Endothelial cell of umbilical vein (primary cell): ENCODE measurements at regions not wholly inside any gene's neighbourhood (a gene's known extent, or its start where the extent isn't known, plus 50 kb on each side); places are given as distances from the start of the nearest gene placed in this dataset.

Experiments used
- CTCF ChIP-seq, 2 donors: IDR thresholded peaks; 1 replicate in 1 of 2; 2 replicates in 1 of 2; pipeline ENCODE4 v1.5.1; 2011; ENCODE audit warnings: low read length in 2 of 2, mild to moderate bottlenecking in 2 of 2, moderate library complexity in 2 of 2, control low read depth in 1 of 2, inconsistent platforms in 1 of 2, low read depth in 1 of 2; ENCODE audit not compliant: insufficient read depth in 1 of 2; ENCODE audit errors: extremely low read depth in 1 of 2
- EZH2 ChIP-seq: IDR thresholded peaks from 2 replicates; pipeline ENCODE4 v1.6.1; 2012; ENCODE audit warnings: borderline replicate concordance, low read depth, mild to moderate bottlenecking, moderate library complexity, low read length, inconsistent platforms; ENCODE audit not compliant: severe bottlenecking
- FOS ChIP-seq: IDR thresholded peaks from 2 replicates; pipeline ENCODE4 v1.6.1; 2011; ENCODE audit warnings: mild to moderate bottlenecking, low read length, moderate library complexity, borderline replicate concordance; ENCODE audit not compliant: insufficient read depth
- GATA2 ChIP-seq: IDR thresholded peaks from 2 replicates; pipeline ENCODE4 v1.7.0; 2011; ENCODE audit warnings: low read depth, mild to moderate bottlenecking, moderate library complexity, mixed read lengths, low read length; ENCODE audit not compliant: insufficient read length, insufficient read depth
- JUN ChIP-seq: IDR thresholded peaks from 2 replicates; pipeline ENCODE4 v1.6.1; 2011; ENCODE audit warnings: borderline replicate concordance, low read depth; ENCODE audit not compliant: insufficient read length, insufficient read depth
- MYC ChIP-seq: IDR thresholded peaks from one replicate; pipeline ENCODE4 v1.6.1; 2011; ENCODE audit warnings: mild to moderate bottlenecking, low read depth, low read length
- POLR2A ChIP-seq: IDR thresholded peaks from 2 replicates; pipeline ENCODE4 v1.6.1; 2012; ENCODE audit warnings: low read depth, mild to moderate bottlenecking, control low read depth, low read length
- POLR2AphosphoS5 ChIP-seq: IDR thresholded peaks from 2 replicates; pipeline ENCODE4 v1.6.1; 2012; ENCODE audit warnings: low read depth, mild to moderate bottlenecking, control low read depth, low read length, moderate library complexity; ENCODE audit not compliant: insufficient read depth
- TF ChIP-seq, protein P1 (sequence below): IDR thresholded peaks from 2 replicates; pipeline ENCODE4 v1.6.1; 2011; ENCODE audit not compliant: insufficient read depth, insufficient read length

DNA sequence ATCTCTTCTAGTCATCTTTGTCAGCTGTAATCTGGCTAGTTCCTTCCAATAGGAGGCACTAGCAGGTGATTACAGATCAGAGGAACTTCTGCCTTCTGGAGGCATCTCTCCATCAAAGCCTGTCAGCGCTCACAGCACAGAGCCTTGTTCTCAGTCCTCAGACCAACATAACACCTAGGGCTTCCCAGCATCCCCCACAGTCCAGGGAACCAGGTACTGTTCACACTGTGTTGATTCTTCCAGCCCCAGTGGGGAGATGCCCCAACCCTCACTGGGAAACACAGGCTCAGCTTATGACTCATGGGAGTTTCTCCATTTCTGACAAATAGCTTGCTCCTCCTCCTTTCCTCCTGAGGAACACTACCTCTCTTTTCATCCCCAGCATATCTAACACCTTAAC, 601.7 kb downstream of the CBLN2 start:
- no peak for TF ChIP-seq CTCF (IDR thresholded peaks at IDR 0.05; ENCODE audit: extremely low read depth in 1 of 2, insufficient read depth in 1 of 2, low read depth in 1 of 2, low read length in 2 of 2)
- TF ChIP-seq JUN: no peak
- no peak for TF ChIP-seq POLR2A
- TF ChIP-seq, protein P1, sequence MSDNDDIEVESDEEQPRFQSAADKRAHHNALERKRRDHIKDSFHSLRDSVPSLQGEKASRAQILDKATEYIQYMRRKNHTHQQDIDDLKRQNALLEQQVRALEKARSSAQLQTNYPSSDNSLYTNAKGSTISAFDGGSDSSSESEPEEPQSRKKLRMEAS: no peak
- no peak for TF ChIP-seq GATA2
- TF ChIP-seq POLR2AphosphoS5: no peak
- TF ChIP-seq MYC: no peak
- no peak for TF ChIP-seq EZH2
- TF ChIP-seq FOS: no peak
